Dermis microvascular lymphatic vessel endothelial cell (primary cell): ENCODE measurements at regions not wholly inside any gene's neighbourhood (a gene's known extent, or its start where the extent isn't known, plus 50 kb on each side); places are given as distances from the start of the nearest gene placed in this dataset.
A peak's percentile ranks its signal among the peaks of the same experiment; 100 is the strongest.

Source experiments
- DNase-seq, 2 donors: peaks; one replicate each; pipeline versions ENCODE4 v3.0.0 to v3.0.0-alpha.2; 2010; ENCODE audit warnings: low read depth in 2 of 2

- DNase-seq = no peak
Measured at GRCh38 chr9:105861972-105862371, 167.6 kb downstream of the TMEM38B start.

DNA sequence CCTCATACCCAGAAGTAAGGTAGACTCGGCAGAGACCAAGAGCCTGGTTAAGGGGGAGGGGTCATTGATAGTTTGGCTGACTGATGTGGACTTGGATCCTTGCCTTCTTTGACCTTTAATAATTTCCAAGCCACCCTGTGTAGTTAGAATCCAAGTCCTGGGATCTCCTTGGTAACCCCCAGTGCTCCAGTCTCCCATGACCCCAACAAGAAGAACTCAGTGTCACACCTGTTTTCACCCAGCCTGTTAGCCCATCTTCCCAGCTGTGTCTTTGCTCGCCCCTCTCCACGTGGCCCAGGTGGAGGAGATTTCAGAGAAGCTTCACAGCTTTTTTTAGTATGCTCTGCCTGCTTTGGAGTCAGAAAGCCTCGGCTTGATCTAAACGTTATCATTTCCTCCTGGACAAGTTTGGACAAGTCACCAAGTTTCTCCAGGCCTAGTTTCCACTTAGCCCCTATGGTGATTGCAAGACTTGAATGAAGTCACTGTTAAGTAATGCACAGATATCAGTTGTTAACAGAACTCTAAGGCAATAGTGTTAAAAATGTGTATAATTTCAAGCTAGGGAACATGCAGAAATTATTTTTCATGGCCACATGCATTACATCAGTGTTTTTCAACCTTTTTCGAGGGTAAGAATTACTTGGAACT is 170.0 kb downstream of the TMEM38B start:
- no peak for DNase-seq

GRCh38 chr9:105865285-105865684 is 170.9 kb downstream of the TMEM38B start:
- no peak for DNase-seq

- no peak for DNase-seq
Measured at GRCh38 chr9:105871540-105871939, 177.2 kb downstream of the TMEM38B start.

- no peak for DNase-seq
Measured at GRCh38 chr9:105873801-105874200, 179.5 kb downstream of the TMEM38B start.

GRCh38 chr9:105877721-105878120 is 183.4 kb downstream of the TMEM38B start:
- DNase-seq = no peak

DNA sequence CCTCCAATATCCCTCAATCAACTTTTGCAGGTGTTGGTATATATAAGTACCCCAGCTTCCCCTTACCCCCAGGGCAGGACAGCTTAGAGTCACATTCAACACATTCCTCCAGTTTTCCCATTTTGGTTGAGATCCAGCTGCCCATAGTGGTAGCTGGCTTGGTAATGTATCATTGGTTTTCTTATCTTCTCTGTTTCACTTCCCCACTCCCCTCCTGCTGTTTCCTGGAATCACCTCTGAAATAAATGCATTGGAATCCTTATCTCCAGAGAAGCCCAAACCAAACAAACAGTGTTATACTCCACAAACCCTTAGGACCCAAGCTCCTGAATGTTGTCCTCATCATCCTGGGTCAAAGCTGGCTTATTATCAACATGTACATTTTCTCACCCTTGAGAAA is 184.8 kb downstream of the TMEM38B start:
- DNase-seq = no peak

DNA sequence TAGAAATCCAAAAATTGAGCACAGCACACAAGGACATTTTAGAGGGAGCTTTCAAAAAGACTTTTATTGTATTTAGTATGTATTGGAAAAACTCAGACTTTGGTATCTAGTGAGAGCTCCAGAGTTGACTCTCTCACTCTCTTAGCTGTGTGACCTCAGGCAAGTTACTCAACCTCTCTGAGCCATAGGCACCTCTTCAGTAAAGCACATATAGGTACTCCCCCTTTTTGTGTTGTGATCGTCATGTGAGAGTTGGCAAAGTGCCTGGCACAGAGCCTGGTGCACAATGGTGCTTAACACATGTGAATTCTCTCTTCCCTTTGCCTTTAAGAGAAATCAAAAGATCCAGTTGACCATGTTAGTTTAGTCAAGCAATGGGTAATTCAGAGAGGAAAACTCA is 186.2 kb downstream of the TMEM38B start:
- DNase-seq = no peak

DNA sequence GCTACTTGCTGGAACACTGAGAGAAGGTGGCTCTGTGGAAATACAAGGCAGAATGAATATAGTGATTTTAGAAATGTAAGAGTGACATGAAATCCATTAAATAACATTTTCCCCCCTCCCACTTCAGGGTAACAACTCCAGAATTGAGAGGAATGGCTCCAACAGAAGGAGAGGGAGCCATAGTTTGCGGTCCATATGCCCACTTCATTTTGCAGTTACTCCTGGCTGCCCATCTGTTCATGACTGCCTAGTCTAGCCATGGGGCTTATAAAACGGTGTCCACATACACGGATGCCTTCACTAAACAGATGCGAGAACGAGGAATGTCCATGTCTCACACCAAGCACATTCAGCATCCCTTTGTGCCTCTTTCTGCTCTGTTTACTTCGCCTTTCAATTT is 186.7 kb downstream of the TMEM38B start:
- DNase-seq = no peak

GRCh38 chr9:105881654-105882349 is 187.5 kb downstream of the TMEM38B start:
- DNase-seq = peak; percentile 27 to 56

- DNase-seq = no peak
Measured at GRCh38 chr9:105883847-105884246, 189.5 kb downstream of the TMEM38B start.

DNA sequence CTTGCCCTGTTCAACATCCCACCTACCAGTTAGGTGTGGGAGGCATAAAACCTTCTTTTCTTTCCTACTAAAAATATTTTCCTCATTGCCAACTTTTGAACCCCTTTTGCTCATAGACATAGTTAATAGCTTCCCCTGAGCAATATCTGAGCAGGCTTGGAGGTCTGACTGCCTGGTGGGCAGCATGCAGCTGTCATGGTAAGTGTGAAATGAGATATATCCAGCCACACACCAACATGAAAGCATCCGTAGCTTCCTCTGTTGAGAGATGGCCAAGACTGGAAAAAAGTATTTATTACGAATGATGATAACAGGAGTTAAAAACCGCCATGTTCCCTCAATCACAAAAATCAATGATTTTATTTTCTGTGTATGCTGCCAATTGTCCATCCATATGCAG is 190.1 kb downstream of the TMEM38B start:
- DNase-seq = no peak

DNA sequence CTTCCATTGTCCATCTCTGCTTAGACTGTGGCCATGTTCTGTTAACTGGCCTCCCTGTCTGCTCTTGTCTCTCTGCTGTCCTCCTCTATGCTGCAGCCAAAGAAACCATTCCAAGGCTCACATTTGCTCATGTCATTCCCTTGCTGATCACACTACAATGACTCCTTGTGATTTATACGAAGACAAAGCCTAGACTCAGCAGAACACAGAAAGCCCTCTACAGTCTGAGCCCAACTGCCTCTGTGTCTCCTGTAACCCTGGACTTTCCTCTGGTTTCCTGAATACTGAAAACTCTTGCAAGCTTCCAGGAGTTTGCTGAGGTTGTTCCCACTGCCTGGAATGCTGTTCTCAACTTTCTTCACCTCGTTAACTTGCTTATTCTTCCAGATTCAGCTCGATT is 191.8 kb downstream of the TMEM38B start:
- no peak for DNase-seq

GRCh38 chr9:105887679-105888078 is 193.3 kb downstream of the TMEM38B start:
- DNase-seq = no peak

- DNase-seq = no peak
Measured at GRCh38 chr9:105890046-105890822, 195.9 kb downstream of the TMEM38B start.

DNA sequence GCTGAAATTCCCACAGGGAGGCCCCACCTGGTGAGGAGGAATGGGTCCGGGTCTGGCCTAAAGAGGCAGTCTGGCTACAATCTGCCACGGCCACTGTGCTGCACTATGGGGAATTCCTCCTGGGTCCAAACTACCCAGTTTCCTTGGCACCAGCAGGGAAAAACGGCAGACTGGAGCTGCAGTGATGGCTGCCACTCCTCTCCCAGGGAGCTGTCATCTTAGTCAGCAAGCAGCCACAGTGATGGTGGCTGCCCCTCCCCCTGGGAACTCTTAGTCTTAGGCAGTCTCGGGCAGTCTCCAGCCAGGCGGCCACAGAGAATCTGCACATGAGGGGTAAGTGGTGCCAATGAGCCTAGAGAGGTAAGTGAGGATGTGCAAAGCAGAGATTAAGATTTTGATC is 205.8 kb downstream of the TMEM38B start:
- DNase-seq = no peak

GRCh38 chr9:105901514-105902109 is 207.3 kb downstream of the TMEM38B start:
- peak in 1 of 2 donors; percentile 17 for DNase-seq

DNA sequence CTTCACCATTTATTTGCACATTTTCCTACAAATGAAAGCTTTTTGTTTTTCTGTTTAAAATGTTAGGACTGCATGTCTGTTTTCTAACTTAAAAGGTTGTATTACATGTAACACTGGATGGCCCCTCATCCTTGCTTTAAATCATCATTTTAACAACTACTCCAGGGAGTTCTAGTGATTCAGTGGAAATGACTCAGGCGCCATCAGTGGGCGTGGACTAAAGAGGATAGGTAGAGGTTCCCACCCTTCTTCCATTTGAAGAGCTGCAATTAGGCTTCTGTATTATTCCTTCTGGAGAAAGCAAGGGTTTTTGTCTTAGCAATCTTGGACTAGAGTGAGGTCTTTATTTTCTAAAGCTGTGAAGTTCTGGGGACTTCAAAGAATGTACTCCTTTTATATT is 213.7 kb downstream of the TMEM38B start:
- DNase-seq = no peak

GRCh38 chr9:105911104-105911911 is 217.0 kb downstream of the TMEM38B start:
- no peak for DNase-seq

- no peak for DNase-seq
Measured at GRCh38 chr9:105912157-105912862, 218.0 kb downstream of the TMEM38B start.
